OCI-LY1 (cell line): ENCODE measurements at regions not wholly inside any gene's neighbourhood (a gene's known extent, or its start where the extent isn't known, plus 50 kb on each side); places are given as distances from the start of the nearest gene placed in this dataset.

ENCODE experiments used
- H2AFZ ChIP-seq: fragments of 200-600 bp; sonication (generic), shearing (Covaris generic); 2 replicates; pipeline ENCODE4 v1.6.0; 2014; ENCODE audit warnings: antibody characterized with exemption, mild to moderate bottlenecking, low read length
- H3F3A ChIP-seq: fragments of 200-600 bp; sonication (generic), shearing (Covaris generic); 2 replicates; pipeline ENCODE4 v1.6.0; 2014; ENCODE audit warnings: mild to moderate bottlenecking, antibody characterized with exemption, low read length, moderate library complexity; ENCODE audit not compliant: insufficient read depth
- H3K27ac ChIP-seq: fragments of 200-600 bp; sonication (generic); 2 replicates; pipeline ENCODE4 v1.5.1; 2014; ENCODE audit warnings: low read length, mixed run types, mild to moderate bottlenecking, low read depth; ENCODE audit not compliant: poor library complexity, severe bottlenecking
- H3K27me3 ChIP-seq: fragments of 200-600 bp; sonication (generic); 2 replicates; pipeline ENCODE4 v1.6.0; 2014; ENCODE audit warnings: antibody characterized with exemption, mild to moderate bottlenecking, low read length, moderate library complexity; ENCODE audit not compliant: insufficient read depth
- H3K36me3 ChIP-seq: fragments of 200-600 bp; sonication (generic); 2 replicates; pipeline ENCODE4 v1.6.1; 2014; ENCODE audit warnings: mild to moderate bottlenecking, antibody characterized with exemption, low read length, moderate library complexity, mixed read lengths; ENCODE audit not compliant: insufficient read depth
- H3K4me1 ChIP-seq: fragments of 200-600 bp; sonication (generic); 2 replicates; pipeline ENCODE4 v1.5.1; 2014; ENCODE audit warnings: mild to moderate bottlenecking, low read length, moderate library complexity; ENCODE audit not compliant: insufficient read depth, severe bottlenecking
- H3K4me2 ChIP-seq: fragments of 200-600 bp; sonication (generic), shearing (Covaris generic); 2 replicates; pipeline ENCODE4 v1.6.1; 2014; ENCODE audit warnings: low read length
- H3K4me3 ChIP-seq: fragments of 200-600 bp; sonication (generic); 2 replicates; pipeline ENCODE4 v1.5.1; 2014; ENCODE audit warnings: low read length, low read depth, mild to moderate bottlenecking, mixed read lengths; ENCODE audit not compliant: poor library complexity, severe bottlenecking
- H3K79me2 ChIP-seq: fragments of 200-600 bp; shearing (Covaris generic); 2 replicates; pipeline ENCODE4 v1.6.1; 2016; ENCODE audit warnings: mixed run types, low read length, mixed read lengths; ENCODE audit not compliant: insufficient read depth
- H3K9ac ChIP-seq: fragments of 200-600 bp; sonication (generic), shearing (Covaris generic); 2 replicates; pipeline ENCODE4 v1.6.1; 2014; ENCODE audit warnings: mild to moderate bottlenecking, low read length, mixed read lengths
- H3K9me2 ChIP-seq: fragments of 200-600 bp; sonication (generic), shearing (Covaris generic); 2 replicates; pipeline ENCODE4 v1.6.1; 2014; ENCODE audit warnings: low read depth, mild to moderate bottlenecking, low read length, mixed read lengths
- H3K9me3 ChIP-seq: fragments of 200-600 bp; shearing (Covaris generic); 2 replicates; pipeline ENCODE4 v1.6.1; 2014; ENCODE audit warnings: low read length, mixed read lengths
- H4K20me1 ChIP-seq: fragments of 200-600 bp; sonication (generic), shearing (Covaris generic); 2 replicates; pipeline ENCODE4 v1.6.0; 2016; ENCODE audit warnings: mild to moderate bottlenecking, low read length; ENCODE audit not compliant: insufficient read depth
- EZH2 ChIP-seq: fragments of 200-600 bp; sonication (generic), shearing (Covaris generic); IDR thresholded peaks from 2 replicates; pipeline ENCODE4 v1.8.0; 2017; ENCODE audit warnings: borderline replicate concordance, mixed run types, mild to moderate bottlenecking, antibody characterized with exemption, low read length, moderate library complexity, mixed read lengths
- TF ChIP-seq, protein P1 (sequence below): fragments of 200-600 bp; sonication (generic), shearing (Covaris generic); IDR thresholded peaks from 2 replicates; pipeline ENCODE4 v1.5.1; 2017; ENCODE audit warnings: mild to moderate bottlenecking, antibody characterized with exemption, low read length, moderate library complexity, mixed read lengths

DNA sequence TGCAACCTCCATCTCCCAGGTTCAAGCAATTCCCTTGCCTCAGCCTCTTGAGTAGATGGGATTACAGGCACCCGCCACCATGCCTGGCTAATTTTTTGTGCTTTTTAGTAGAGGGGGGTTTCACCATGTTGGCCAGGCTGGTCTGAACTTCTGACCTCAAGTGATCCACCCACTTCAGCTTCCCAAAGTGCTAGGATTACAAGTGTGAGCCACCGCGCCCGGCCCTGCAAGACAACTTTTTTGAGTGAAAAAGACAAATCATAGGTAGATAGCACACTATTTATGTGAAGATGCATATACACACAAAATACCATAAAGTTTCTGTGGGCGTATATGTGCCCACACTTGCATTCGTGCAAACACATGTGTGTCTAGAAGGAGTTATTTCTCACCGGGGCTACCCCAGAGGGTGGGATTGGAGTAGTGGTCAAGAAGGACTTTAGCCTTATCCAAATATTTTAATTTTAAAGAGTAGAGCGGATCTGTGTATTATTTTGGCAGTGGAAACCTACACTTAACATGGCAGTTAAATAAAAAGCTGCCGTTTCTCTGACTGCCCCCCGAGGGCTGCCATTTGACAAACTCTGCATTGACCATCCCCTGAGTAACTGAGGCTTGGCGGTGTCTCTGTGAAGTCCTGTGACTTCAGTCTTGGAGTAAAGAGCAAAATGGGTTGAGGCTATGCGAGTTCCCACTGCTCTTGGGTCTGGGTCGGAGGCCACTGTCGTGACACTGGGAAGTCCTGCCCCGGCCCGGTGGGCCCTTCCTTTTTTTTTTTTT is 93.4 kb upstream of the PTCH1 start:
- no peak overlapping the region for H3K9ac ChIP-seq
- no peaks in the 10 kb centered on the region for H3K36me3 ChIP-seq
- H3K79me2 ChIP-seq, result no peaks in the 10 kb centered on the region
- TF ChIP-seq, protein P1, sequence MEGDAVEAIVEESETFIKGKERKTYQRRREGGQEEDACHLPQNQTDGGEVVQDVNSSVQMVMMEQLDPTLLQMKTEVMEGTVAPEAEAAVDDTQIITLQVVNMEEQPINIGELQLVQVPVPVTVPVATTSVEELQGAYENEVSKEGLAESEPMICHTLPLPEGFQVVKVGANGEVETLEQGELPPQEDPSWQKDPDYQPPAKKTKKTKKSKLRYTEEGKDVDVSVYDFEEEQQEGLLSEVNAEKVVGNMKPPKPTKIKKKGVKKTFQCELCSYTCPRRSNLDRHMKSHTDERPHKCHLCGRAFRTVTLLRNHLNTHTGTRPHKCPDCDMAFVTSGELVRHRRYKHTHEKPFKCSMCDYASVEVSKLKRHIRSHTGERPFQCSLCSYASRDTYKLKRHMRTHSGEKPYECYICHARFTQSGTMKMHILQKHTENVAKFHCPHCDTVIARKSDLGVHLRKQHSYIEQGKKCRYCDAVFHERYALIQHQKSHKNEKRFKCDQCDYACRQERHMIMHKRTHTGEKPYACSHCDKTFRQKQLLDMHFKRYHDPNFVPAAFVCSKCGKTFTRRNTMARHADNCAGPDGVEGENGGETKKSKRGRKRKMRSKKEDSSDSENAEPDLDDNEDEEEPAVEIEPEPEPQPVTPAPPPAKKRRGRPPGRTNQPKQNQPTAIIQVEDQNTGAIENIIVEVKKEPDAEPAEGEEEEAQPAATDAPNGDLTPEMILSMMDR, result no peak
- TF ChIP-seq EZH2, result no peak
- no peaks in the 10 kb centered on the region for H4K20me1 ChIP-seq
- no peak overlapping the region for H3K4me3 ChIP-seq
- H3K9me2 ChIP-seq, result no peaks in the 10 kb centered on the region
- no peaks in the 10 kb centered on the region for H3K9me3 ChIP-seq
- H3K27ac ChIP-seq, result no peak overlapping the region
- no peak overlapping the region for H3K4me2 ChIP-seq
- no peak overlapping the region for H2AFZ ChIP-seq
- H3K27me3 ChIP-seq, result no peaks in the 10 kb centered on the region; the same call in 1 of the 2 replicates
- no peaks in the 10 kb centered on the region for H3K4me1 ChIP-seq
- H3F3A ChIP-seq, result no peaks in the 10 kb centered on the region

DNA sequence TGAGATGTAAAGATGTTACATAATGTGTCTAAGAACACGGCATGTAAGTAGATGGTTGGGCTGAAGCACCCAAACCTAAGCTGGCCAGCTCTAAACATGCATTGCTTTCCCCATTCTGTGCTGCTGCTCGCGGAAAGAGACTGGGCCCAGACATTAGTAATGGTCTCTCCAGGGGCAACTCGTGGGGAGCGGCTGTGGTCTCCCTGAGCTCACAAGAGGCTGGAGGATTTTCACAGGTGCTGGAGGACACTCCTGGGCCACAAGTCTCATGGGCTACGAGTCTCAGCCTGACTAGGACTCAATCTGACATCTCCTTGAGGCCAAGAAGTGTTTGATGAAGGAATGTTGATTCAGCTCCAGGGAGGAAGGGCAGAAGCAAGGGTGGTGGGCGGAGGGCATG is 92.7 kb upstream of the PTCH1 start:
- TF ChIP-seq, protein P1, result no peak
- TF ChIP-seq EZH2, result no peak
- H4K20me1 ChIP-seq, result no peaks in the 10 kb centered on the region
- no peak overlapping the region for H2AFZ ChIP-seq
- H3F3A ChIP-seq, result no peaks in the 10 kb centered on the region
- H3K9ac ChIP-seq, result no peak overlapping the region
- H3K36me3 ChIP-seq, result no peaks in the 10 kb centered on the region
- no peaks in the 10 kb centered on the region for H3K79me2 ChIP-seq
- no peak overlapping the region for H3K27ac ChIP-seq
- no peak overlapping the region for H3K4me2 ChIP-seq
- H3K4me3 ChIP-seq, result no peak overlapping the region
- no peaks in the 10 kb centered on the region; the same call in 1 of the 2 replicates for H3K27me3 ChIP-seq
- no peaks in the 10 kb centered on the region for H3K4me1 ChIP-seq
- no peaks in the 10 kb centered on the region for H3K9me3 ChIP-seq
- H3K9me2 ChIP-seq, result no peaks in the 10 kb centered on the region

DNA sequence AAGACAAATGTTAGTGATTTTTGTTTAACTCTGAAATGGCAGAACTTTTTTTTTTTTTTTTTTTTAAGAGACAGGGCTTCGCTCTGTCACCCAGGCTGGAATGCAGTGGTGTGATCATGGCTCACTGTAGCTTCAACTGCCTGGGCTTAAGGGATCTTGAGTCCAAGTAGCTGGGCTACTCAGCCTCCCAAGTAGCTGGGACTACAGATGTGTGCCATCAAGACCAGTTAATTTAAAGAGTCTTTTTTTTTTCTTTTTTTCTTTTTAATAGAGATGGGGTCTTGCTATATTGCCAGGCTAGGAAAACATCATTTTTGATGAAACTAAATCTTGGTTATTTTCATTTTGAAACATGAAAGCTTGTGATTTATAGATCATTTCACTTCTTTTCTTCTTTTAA is 91.6 kb upstream of the PTCH1 start:
- Histone ChIP-seq H2AFZ (no peak overlapping the region), H3K9ac (no peak overlapping the region), H3K9me3 (no peaks in the 10 kb centered on the region), H3K4me3 (no peak overlapping the region), H4K20me1 (no peaks in the 10 kb centered on the region), H3K79me2 (no peaks in the 10 kb centered on the region), H3F3A (no peaks in the 10 kb centered on the region), H3K36me3 (no peaks in the 10 kb centered on the region), H3K27me3 (no peaks in the 10 kb centered on the region; the same call in 1 of the 2 replicates), H3K9me2 (no peaks in the 10 kb centered on the region), H3K4me1 (no peaks in the 10 kb centered on the region), H3K27ac (no peak overlapping the region), H3K4me2 (no peak overlapping the region)
- TF ChIP-seq, protein P1, result no peak
- no peak for TF ChIP-seq EZH2
